ENCODE measurements at regions not wholly inside any gene's neighbourhood (a gene's known extent, or its start where the extent isn't known, plus 50 kb on each side); places are given as distances from the start of the nearest gene placed in this dataset.

DNA sequence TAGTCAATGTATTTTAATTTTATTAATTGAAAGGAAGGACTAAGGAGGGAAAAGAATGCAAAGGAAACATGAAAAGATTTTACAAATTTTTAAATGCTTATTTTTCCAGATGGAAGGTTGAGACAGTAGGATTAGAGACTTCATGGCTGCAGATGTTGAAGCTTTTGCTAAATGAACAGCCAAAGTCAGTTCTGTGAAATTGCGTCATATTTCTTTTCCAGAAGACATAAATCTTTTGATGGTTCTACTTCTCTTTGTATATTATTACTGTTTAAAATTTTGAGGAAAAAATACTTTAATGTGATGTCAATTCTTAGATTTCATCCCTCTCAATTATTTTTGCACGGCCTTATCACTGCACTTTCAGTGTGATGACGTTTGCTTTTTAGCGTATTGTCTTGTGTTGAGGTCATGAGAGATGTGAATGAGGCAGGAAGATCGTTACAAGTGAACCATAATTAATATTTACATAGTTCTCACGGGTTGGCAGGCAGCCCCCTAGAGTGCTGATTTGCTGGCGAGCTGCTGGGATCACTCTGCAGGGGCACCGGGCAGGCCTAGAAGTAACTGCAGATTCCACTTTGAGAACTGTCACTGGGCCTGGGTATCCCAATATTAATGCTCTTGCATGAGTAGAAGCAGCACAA lies 158.1 kb downstream of the TBXT start:
- no peak for DNase-seq (ENCODE audit: low read depth)

- DNase-seq (ENCODE audit: low read depth), result no peak
Measured at GRCh38 chr6:166008441-166009369, 158.9 kb downstream of the TBXT start.

DNA sequence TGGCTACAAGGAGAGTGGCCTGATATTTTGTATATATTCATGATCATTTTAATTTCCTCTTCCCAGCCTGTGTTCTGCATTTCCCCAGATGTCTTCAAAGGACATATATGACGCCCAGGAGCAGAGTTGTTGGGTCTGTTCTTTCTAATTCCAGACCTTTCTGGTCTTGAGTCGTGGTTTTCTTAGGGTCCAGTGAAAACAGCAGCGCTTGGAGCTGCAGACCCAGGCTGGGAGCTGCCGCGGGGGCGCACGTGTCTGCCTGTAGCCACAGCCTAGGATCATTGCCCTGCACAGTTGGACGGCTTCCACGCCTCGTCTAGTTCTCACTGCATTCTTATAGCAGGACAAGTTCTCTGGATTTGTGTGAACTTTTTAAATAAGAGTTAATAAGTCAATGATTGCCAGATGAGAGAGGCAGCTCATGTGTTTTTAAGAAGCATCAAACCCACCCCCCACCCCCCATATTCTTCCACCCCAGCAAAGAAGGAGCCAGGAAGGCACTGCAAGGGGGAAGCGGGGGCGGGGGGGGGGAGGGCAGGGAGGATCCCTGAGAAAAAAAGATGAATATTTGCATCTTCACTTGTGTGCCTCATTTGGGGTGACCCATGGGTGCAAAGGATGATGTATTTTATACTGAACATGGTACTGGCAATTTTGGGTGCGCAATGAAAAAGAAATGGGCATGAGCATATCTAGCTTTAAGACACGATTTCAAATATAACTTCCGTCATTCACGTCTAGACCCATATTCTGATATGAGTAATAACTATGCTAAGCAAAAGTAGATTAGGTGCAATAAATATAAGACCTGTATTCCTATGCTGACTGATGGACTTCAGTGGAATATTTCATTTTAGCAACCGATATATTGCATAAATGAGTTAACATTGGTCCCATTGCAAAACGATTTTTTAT lies 160.0 kb downstream of the TBXT start:
- no peak for DNase-seq (ENCODE audit: low read depth)

DNA sequence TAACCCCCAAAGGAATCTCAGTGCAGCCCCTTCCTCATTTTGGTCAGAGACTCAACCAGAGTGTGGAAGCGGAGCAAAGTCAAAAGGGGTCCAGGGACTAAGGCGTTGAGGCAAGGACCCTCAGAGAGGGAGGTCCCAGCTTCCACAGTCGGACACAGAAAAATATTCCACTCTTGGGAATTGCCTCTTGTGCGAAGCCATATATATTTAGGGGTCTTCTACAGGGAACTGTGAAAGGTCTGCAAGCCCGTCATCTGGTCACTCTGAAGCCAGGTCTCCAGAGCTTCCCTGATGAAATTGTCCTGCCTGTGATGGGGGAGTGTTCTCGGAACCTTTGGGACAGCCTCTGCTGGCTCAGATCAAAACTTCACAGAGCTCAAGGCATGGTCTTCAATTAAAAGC lies 160.8 kb downstream of the TBXT start:
- DNase-seq (ENCODE audit: low read depth), result no peak

- DNase-seq (ENCODE audit: low read depth), result no peak
Measured at GRCh38 chr6:166005944-166006899, 161.4 kb downstream of the TBXT start.

GRCh38 chr6:166005401-166005943 lies 162.2 kb downstream of the TBXT start:
- no peak for DNase-seq (ENCODE audit: low read depth)

DNA sequence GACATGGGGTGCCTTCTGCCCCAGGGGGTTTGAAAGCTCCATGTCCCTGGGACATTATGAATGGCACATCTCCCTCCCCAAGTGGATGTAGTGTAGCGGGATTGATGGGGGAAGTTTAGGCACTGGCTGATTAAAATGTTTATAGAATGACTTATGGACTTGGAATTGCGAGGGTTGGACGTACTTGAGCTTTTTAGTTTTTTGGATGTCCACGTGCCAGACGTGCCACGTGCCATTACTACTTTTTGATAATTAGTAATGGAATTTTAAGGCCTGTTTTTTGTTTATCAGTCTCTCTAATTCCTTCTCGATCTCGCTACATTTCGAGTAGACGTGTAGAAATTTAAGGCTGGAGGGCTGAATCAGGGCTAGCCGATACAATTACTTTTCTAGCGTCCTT lies 162.8 kb downstream of the TBXT start:
- DNase-seq (ENCODE audit: low read depth), result no peak

- no peak for DNase-seq (ENCODE audit: low read depth)
Measured at GRCh38 chr6:166004471-166004870, 163.2 kb downstream of the TBXT start.

DNA sequence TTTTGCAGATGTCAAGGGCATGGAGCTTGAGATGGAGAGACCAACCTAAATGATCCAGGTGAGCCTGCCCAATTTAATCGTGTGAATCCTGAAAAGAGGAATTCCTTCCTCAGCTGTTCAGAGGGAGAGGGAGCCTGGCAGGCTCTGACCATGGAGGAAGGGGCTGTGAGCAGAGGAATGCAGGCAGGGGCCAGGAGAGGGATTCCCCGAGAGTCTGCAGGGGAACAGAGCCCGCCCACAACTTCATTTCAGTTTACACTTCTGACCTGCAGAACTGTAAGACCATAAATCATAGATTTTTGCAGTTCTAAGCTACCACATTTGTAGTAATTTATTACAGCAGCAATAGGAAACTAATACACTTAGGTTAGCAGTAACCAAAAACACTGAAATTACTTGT lies 164.1 kb downstream of the TBXT start:
- no peak for DNase-seq (ENCODE audit: low read depth)

- no peak for DNase-seq (ENCODE audit: low read depth)
Measured at GRCh38 chr6:166001359-166001758, 166.3 kb downstream of the TBXT start.

GRCh38 chr6:165999279-165999678 lies 168.4 kb downstream of the TBXT start:
- DNase-seq (ENCODE audit: low read depth), result no peak

- DNase-seq (ENCODE audit: low read depth), result no peak
Measured at GRCh38 chr6:165998072-165998471, 169.6 kb downstream of the TBXT start.

DNA sequence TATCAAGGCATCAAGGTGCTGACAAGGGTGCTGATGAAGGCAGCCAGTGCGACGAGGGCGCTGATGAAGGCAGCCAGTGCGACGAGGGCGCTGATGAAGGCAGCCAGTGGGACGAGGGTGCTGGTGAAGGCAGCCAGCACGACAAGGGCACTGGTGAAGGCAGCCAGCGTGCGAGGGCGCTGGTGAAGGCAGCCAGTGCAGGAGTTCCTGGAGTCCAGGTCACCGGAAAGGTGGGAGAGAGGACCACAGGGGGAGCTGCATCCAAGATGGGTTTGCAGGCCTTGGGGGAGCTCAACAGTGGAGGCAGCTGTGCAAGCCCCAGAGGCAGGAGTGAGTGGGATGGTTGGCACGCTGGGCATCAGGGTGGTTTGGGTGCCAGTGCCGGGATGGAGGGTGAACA lies 176.3 kb downstream of the TBXT start:
- DNase-seq (ENCODE audit: low read depth), result no peak

GRCh38 chr6:165990216-165990615 lies 177.4 kb downstream of the TBXT start:
- DNase-seq (ENCODE audit: low read depth), result no peak

DNA sequence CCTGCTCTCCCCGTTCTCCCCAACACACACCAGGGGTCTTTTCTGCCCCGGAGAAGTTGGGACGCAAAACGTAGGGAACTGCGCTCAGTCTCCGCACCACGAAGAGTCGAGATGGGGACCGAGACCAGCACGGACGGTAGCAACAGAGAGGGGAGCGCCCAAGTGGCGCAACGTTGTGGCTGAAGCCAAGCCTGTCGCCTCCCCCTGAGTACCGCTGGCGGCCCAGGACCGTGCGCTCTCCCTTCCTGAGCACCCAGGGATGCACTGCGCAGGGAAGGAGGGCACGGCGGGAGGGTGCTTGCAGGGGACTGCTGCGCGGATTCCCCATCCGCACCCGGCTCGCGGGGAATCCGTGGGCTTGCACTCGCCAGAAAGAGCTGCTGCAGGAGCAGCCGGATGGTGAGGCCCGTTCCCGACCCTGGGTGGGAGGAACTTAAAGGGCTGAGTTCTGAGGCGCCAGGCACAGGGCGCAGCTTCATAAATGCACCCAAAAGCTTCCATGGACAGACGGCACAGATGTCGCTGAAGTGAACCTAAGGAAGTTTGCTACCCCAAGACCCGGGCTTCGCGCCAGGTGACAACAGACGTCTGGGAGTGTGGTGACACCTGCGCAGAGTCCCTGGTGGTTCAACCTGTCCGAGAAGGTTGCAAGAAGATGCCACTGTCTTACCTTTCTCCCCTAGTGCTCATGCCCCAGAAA lies 178.7 kb downstream of the TBXT start:
- DNase-seq (ENCODE audit: low read depth), result no peak

DNA sequence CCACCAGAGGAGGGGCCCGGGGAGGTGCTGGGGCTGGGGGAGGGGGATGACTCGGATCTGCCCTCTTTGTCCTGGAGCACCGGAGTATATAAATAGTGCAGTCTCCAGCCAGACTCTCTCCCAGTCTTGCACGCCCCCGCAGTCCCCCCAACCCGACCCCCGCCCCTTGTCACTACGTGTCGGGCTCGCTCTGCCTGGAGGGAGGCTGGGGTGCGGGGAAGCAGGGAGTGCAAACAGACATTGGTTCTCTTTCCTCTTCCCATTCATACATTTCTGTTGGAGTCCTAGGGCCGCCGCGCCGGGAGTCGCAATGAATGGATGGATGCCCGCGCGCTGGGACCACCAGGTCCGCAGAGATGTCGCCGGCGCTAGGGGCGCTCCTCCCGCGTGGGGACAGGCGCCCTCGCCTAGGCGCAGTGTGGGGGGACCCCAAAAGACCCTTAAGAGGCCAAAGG lies 179.3 kb downstream of the TBXT start:
- DNase-seq (ENCODE audit: low read depth), result no peak

DNA sequence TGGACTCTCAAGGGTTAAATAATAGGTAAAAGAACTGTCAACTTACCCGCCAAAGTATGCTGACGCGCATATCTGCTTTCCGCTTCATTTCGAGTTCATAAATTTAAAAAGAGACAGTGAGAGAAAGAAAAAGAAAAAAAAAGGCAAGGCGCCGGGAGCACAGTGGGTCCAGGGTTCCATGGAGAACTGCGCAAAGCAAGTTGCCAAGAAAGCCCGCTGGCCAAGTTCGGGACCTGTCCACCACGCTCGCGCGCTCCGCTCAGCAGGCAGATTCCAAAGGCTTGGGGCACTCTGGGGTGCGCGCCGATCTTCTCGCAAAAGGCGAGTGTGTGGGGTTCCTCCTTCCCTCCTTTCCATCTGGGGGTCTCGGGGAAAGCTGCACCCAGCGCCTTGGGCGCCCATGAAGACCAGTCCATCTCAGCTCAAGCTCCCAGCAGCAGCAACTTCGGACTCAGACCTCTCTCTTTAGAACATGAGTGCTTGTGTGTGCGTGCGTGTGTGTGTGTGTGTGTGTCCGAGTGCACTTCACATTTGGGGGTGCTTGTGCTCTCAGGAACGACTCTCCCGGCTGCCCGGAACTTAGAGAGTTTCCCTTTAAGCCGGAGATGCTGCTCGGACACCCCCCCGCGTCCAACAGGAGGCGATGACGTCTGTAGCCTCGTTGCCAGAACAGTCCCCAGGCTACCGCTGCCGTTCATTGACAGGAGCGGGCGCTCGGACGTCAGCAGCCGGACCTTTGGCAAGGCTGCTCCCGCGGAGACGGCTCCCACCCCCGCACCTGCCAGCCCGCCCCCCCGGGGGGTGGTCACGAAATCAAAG lies 180.0 kb downstream of the TBXT start:
- no peak for DNase-seq (ENCODE audit: low read depth)

DNA sequence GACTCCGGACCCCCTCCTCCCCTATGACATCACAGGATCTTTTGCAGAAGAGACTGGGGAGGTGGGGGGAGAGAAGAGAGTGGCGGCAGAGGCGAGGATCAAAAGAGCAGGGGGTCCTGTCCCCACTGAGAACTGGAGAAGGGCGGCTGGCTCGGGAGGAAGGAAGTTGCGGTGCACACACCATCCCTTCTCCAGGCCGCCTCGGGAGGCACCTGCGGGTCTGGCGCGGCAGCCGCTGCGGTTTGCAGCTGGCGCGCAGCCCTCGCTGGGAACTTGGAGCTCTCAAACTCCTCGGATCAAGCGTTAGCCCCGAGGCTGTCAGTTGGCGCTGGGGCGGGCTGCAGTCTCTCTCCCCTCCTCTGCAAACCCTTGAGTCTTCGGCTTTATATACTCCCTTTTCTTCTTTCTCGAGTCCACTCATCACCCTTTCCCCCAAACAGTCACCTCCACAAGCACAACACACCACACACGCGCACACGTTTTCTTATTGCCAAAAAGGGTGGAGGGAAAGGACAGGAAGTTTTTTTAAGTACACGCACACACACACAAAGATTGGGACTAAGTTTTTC lies 180.7 kb downstream of the TBXT start:
- no peak for DNase-seq (ENCODE audit: low read depth)

DNA sequence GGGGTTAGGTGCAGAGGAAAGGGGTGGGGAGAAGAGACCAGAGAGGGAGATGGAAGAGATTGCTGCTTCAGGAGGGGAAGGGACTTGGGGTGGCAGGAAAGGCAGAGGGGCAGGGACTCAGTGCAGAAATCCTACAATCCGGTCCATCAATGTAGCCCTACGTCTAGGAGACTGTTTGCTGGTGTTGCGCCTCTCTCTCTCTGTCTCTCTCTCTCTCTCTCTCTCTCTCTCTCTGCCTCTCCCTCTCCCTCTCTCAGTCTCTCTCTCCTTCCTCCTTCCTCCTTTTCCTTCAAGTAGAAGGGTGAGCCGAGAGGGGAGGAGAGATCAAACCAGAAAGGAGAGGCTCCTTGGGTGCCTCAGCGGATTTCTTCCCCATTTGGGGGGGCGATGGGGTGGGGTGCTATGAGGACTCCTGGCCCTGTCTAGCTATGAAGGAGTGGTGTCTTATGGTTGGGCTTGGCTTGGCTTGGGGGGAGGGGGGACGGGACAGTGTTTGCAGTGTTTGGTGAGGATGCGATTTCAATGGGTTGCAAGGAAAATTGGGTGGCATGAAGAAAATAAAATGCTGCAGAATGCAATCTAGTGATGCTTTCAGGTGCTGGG lies 181.2 kb downstream of the TBXT start:
- no peak for DNase-seq (ENCODE audit: low read depth)

Measured in non-pigmented ciliary epithelial cell (primary cell).